Choroid plexus epithelial cell (primary cell): ENCODE measurements at regions not wholly inside any gene's neighbourhood (a gene's known extent, or its start where the extent isn't known, plus 50 kb on each side); places are given as distances from the start of the nearest gene placed in this dataset.

Experiments
- DNase-seq: peaks from one replicate; pipeline ENCODE4 v3.0.0-alpha.2; 2010; ENCODE audit warnings: low read depth
- H3K4me3 ChIP-seq: 2 replicates; pipeline ENCODE4 v1.5.1; 2011; ENCODE audit warnings: low read depth, mild to moderate bottlenecking, control low read depth, low read length, moderate library complexity
- TF ChIP-seq, protein P1 (sequence below): conservative IDR thresholded peaks from 2 replicates; pipeline ENCODE4 v1.5.1; 2011; ENCODE audit warnings: low read depth, mild to moderate bottlenecking, control low read depth, inconsistent platforms, low read length, moderate library complexity

DNA sequence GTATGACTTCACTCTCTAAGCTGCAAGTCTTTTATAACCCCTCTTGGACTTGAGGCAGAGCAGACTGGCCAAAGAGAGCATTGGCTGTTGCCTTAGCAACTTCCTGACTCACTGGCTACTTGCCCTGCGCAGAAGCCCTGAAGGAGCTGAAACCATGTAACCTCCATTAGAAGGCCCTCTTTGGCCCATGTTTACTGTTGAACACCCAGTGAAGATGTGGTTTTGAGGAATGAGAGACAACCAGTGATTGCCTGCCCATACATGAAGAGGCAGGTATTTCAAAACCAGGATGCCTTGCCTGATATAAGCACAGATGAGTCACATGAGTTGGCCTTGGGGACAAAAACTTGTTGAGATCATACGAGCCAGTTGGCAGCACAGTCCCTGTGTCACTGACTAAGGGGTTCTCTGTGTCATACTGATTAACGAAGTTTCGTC, 182.5 kb downstream of the EDN1 start:
- H3K4me3 ChIP-seq: no peak overlapping the region
- TF ChIP-seq, protein P1, sequence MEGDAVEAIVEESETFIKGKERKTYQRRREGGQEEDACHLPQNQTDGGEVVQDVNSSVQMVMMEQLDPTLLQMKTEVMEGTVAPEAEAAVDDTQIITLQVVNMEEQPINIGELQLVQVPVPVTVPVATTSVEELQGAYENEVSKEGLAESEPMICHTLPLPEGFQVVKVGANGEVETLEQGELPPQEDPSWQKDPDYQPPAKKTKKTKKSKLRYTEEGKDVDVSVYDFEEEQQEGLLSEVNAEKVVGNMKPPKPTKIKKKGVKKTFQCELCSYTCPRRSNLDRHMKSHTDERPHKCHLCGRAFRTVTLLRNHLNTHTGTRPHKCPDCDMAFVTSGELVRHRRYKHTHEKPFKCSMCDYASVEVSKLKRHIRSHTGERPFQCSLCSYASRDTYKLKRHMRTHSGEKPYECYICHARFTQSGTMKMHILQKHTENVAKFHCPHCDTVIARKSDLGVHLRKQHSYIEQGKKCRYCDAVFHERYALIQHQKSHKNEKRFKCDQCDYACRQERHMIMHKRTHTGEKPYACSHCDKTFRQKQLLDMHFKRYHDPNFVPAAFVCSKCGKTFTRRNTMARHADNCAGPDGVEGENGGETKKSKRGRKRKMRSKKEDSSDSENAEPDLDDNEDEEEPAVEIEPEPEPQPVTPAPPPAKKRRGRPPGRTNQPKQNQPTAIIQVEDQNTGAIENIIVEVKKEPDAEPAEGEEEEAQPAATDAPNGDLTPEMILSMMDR: no peak
- peak; percentile 42 for DNase-seq

DNA sequence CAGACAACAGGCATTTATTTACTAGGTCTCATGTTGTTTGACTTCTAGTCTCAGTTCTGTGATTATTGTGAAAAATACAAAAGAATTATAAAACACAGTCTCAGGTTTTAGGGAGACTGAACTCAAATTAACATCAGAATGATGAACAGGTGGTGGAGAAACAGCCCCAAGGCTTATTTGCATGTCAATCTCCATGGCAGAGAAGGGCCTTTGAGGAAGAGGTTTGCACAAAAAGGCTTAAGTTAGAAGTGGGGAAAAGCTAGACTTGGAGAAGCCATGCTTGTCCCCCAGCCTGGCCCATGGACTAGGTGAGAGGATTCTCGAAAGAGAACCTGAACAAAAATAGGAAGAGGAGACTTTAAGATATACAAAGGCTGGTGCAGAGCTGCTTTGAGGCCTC, 183.3 kb downstream of the EDN1 start:
- H3K4me3 ChIP-seq: no peak overlapping the region
- no peak for DNase-seq
- TF ChIP-seq, protein P1: no peak

DNA sequence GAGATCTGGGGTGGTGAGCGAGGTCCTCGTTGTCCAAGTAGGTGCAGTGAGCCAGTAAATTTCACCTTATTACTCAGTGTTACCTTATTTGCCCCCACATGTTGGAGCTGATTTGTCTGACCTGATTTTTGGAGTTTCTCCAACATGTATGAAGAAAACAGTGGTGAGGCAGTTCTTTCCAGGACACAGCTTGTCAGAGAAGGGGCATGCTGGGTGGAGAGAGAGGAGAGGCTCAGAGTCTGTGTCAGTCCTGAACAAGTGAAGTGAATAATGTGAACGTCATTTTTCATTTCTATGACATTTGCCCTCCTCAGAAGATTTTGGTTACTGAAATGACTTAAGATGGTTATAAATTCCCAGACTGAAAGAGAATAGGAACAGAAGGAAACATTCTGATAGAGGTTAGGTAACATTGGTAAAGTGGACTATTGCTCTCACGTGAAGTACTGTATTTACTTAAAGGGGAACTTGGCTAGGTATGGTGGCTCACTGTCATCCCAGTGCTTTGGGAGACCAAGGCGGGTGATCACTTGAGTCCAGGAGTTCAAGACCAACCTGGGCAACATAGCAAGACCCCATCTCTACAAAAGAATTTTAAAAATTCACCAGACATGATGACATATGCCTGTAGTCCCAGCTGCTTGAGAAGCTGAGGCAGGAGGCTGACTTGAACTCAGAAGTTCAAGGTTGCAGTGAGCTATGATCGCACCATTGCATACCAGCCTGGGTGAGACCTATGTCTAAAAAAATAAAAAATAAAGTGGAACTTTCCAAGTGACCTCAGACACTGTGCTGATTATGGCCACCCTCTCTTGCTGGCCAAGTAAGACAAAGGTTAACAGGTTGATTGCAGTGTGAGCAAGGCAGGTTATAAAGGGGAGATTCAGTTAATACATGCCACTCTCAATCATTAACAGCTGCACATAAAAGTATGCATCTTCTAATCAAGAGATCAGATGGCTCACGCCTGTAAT, 184.3 kb downstream of the EDN1 start:
- no peak overlapping the region for H3K4me3 ChIP-seq
- DNase-seq: no peak
- TF ChIP-seq, protein P1: no peak

DNA sequence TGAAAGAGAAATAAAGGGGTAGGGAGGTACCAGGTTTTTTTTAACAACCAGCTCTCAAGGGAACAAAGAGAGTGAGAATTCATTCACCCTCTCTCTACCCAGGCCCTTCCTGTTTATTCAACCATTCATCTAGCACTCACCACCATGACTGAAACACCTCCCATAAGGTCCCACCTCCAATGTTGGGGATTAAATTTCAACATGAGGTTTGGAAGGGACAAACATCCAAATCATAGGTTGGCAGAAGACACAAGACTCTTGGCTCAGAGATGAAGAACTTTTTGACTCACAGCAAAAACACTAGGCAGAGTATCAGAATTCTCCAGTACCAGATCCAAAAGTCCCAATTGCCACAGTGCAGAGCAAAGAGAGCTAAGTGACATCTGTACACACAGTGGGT, 186.3 kb downstream of the EDN1 start:
- TF ChIP-seq, protein P1: no peak
- H3K4me3 ChIP-seq: no peak overlapping the region
- DNase-seq: no peak

DNA sequence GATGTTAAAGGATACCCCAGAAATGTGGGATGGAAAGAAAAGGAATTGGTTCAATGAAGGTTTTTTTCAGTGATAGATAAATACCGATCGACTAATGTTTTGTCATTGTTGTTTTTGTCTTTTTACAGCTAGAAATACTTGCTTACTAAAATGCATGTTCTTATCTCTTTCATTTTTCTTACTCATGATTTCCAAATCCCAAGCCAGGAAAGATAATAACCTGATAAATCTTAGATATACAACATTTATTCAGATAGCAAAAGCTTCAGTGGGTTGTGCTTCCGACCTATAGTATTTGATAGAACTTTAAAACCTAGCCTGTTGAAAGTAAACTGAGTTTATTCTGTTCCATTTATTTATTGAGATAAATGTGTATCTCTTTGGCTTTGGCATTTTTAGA, 187.5 kb downstream of the EDN1 start:
- DNase-seq: no peak
- TF ChIP-seq, protein P1: no peak
- H3K4me3 ChIP-seq: no peak overlapping the region

DNA sequence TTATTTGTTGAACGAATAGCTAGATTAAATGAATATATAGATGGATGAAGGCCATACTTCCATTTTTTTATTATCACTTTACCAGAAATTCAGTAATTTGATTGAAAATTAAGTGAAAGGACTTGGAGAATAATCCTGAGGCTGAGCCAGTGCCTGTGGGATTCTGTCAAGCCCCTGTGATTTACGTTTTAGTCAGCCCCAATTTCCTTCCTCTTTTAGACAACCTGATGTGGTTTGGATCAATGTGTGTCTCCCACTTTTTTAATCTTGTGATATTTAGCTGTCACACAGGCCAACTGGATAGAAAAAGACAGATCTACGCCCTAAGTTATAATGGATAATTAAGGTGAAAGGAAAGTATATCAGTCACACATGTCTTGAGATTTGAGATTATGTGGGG, 188.8 kb downstream of the EDN1 start:
- DNase-seq: no peak
- TF ChIP-seq, protein P1: no peak
- no peak overlapping the region for H3K4me3 ChIP-seq

DNA sequence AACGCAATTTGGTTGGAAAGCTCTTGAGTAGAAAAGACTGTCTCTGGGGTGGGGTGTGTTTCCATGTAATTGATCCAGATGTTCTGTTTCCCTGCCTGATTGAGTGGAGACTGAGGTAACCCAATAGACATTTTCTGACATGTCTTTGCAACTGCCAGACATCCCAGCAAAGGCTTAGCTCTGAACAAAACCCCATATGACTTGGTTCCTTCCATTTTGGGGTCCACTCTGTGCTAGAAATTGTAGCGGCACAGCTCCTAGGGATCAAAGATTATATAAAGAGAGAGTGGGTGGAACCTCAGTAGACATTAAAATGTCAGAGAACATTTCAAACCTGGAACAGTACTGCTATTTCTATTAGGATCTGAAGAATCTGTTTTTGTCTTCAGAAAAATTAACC, 189.3 kb downstream of the EDN1 start:
- DNase-seq: no peak
- H3K4me3 ChIP-seq: no peak overlapping the region
- TF ChIP-seq, protein P1: no peak
